GM18519 (cell line): ENCODE measurements at regions not wholly inside any gene's neighbourhood (a gene's known extent, or its start where the extent isn't known, plus 50 kb on each side); places are given as distances from the start of the nearest gene placed in this dataset.
"Not testable (repeated sequence)": the region's sequence is repeated elsewhere in the genome, so short reads cannot be mapped to it uniquely, and the experiment has no call there.

Experiments
- ATAC-seq: cut with Tn5 transposase; IDR thresholded peaks from one replicate; pipeline ENCODE4 v1.9.1; 2021; ENCODE audit warnings: mild to moderate bottlenecking, moderate library complexity; ENCODE audit not compliant: unreplicated experiment, low FRiP score

GRCh38 chr3:153023896-153024295 lies 138.1 kb upstream of the RAP2B start:
- no peak for ATAC-seq

GRCh38 chr3:153026026-153026425 lies 136.0 kb upstream of the RAP2B start:
- ATAC-seq, result peak; percentile 83

GRCh38 chr3:153028381-153028780 lies 133.6 kb upstream of the RAP2B start:
- no peak for ATAC-seq

GRCh38 chr3:153029350-153029749 lies 132.7 kb upstream of the RAP2B start:
- ATAC-seq, result no peak

DNA sequence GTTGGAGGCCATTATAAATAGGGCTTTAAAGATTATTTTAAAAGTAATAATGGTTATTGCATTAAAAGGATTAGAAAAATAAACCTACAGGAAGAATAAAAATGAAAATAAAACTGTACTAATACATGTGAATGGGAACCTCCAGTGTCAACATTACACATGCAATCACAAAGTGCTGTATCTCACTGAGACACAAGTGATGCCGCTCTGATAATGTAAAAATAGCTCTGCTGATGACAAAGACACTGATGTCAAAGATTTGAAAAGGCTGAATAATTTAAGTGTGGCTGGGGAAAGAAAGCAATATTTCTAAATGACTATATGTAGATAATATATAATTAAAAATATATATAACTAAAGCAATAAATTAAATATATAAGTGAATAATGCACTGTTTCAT lies 129.1 kb upstream of the RAP2B start:
- no peak for ATAC-seq

DNA sequence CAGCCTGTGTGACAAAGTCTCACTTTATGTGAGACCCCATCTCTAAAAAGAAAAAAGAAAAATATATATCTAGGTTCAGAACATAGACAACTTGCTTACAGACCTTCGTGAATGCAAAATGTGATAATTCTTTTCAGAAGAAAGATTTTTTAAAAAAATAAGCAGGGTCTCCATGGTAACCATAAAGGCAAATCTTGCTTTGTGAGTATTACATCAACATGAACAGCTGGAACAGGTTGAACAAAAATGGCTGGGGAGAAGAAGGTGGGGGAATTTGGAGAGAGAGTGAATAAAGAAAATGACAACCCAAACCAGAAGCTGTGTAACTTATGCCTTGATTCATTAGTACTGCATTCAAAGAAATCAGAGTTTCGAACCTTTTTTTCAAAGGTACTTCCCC lies 125.2 kb upstream of the RAP2B start:
- no peak for ATAC-seq

DNA sequence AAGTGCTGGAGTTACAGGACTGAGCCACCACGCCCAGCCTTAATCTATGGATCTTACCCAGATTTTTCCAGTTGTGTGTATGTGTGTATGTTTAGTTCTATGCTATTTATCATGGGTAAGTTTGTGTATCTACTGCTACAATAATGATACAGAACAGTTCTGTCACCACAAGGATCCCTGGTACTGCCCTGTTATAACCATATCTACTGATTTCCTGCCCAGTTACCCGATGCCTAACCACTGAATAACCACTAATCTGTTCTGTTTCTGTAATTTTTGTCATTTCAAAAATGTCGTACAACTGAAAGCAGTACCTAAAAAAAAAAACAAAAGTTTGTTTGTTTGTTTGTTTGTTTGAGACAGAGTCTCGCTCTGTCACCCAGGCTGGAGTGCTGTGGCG lies 123.7 kb upstream of the RAP2B start:
- ATAC-seq, result no peak

GRCh38 chr3:153038779-153039178 lies 123.2 kb upstream of the RAP2B start:
- ATAC-seq, result no peak

GRCh38 chr3:153041181-153041580 lies 120.8 kb upstream of the RAP2B start:
- no peak for ATAC-seq

GRCh38 chr3:153042088-153042487 lies 119.9 kb upstream of the RAP2B start:
- no peak for ATAC-seq

DNA sequence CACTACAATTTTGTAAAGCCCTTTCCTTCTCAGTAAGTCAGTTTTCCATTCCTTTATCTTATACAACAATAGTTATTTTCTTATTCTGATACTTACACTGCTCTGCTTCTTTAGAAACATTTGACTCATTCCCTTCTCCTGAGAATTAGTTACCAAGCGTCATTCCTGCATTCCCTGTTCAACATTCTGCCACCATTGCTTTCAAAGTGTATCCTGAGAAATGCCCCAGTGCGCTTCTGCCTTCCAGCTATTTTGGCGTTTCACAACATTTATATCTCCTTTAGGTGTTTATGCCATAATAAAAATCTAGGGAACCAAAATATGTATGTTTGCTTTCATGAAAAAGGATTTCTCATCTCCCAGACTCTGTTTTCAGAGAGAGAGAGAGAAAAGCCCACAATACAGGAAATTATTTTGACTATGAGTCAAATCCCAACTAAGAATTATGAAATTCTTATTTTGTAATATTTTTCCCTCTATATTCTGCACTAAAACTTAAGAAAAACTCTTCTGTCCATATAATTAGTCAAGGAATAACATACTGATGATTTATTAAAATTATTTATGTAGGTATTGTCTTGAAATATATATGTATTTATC lies 118.2 kb upstream of the RAP2B start:
- ATAC-seq, result no peak

DNA sequence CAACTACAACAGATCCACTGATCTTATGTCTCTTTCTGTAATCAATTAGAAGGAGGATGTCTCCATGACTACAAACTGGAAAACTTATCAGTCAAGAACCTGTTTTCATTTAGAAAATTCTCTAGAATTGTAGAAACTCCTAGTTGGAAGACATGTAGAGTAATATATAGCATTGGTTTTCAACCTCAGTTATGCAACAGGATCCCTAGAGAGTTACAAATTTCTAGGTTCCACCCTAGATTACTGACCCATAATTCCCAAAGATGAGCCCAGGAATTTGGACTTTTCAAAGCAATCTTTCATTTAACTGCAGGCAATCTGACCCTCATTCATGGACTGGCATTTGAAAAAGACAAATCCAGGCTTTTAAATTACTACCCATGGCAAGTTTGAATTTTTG lies 116.9 kb upstream of the RAP2B start:
- ATAC-seq, result no peak

GRCh38 chr3:153050978-153051377 lies 111.0 kb upstream of the RAP2B start:
- no peak for ATAC-seq

GRCh38 chr3:153051427-153052095 lies 110.5 kb upstream of the RAP2B start:
- ATAC-seq, result no peak

DNA sequence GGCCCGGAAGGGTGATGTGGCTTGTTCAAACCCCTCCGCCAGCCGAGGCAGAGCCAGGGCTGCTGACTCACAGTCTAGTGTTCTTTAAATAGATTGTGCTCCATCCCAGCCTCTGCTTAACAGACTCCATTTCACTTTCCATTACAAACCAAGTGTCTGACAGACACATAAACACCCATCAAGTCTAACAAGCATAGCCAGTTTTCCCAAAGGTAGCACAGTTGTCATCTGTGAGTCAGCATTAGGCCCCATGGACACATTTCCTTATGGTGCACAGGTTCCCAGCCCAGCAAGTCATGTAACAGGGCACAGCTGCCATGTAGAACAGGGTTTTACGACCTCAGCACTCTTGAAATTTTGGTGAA lies 109.9 kb upstream of the RAP2B start:
- no peak for ATAC-seq

GRCh38 chr3:153055217-153055616 lies 106.8 kb upstream of the RAP2B start:
- no peak for ATAC-seq

DNA sequence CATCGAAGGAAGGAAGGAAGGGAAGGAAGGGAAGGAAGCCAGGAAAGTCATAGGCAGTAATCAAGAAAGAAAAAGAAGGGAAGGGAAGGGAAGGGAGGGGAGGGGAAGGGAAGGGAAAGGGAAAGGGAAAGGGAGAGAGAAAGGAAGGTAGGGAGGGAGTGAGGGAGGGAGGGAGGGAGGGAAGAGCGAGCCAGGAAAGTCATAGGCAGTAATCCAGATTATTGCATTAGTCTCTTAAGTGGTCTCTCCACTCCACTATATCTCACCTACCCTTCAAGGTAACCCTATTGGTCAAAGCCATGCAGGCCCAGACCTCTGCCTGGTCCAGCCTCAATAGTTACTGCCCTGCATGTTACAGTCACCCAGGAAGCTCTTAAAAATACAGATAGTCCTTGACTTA lies 106.2 kb upstream of the RAP2B start:
- ATAC-seq, result no peak

DNA sequence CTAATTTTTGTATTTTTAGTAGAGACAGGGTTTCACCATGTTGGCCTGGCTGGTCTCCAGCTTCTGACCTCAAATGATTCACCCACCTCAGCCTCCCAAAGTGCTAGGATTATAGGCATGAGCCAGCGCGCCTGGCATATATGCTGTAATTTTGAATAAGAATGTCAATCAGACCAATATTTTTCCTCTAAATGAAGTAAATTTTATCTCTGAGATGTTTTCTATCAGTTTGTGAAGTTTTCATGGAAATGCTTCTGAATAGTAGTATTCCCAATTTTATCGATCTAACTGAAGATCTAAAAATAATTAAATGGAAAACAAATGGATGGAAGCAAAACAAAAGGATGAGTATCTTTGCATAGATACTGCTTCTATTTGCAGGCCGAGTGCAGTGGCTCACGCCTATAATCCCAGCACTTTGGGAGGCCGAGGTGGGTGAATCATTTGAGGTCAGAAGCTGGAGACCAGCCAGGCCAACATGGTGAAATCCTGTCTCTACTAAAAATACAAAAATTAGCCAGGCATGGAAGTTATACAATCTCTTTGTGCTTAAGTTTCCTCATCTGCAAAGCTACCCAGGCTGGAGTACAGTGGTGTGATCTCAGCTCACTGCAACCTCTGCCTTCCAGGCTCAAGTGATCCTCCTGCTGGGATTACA lies 103.9 kb upstream of the RAP2B start:
- not testable (repeated sequence) for ATAC-seq

GRCh38 chr3:153060346-153060745 lies 101.7 kb upstream of the RAP2B start:
- no peak for ATAC-seq

DNA sequence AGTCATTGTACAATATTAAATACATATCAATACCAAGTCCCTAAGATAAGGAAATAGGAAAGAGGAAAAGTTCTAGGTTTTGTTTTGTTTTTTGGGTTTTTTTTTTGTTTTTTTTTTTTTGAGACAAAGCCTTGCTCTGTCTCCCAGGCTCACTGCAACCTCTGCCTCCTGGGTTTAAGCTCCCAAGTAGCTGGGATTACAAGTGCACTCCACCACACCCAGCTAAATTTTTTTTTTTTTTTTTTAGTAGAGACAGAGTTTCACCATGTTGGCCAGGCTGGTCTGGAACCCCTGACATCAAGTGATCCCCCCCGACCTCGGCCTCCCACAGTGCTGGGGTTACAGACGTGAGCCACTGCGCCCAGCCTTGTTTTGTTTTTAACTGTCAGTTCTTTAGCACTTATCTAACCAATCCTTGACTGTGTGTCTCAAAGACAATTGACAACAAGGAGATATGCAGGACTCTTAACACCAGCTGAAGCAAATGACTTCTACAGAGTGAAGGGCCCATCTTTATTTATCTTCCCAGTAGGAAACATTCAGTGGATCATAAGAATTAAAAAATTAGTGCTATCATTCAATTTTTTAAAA lies 100.0 kb upstream of the RAP2B start:
- ATAC-seq, result no peak

DNA sequence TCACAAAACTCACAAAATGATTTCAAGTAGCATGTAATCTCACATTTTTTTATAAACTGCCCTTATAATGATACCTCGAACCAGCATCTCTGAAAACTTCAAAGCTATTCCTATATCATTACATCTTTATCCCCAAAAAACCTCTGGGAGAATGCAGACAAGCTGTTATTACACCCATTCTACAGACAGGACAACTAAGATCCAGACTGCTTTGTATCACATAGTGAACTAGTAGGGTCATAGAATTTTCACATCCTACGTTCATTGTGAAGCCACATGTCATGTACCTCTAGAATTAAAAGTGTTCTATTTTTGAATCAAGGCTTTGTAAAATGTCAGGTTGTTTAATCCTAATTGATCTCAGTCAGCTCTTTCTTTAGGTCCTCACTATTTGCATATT lies 98.7 kb upstream of the RAP2B start:
- ATAC-seq, result no peak

DNA sequence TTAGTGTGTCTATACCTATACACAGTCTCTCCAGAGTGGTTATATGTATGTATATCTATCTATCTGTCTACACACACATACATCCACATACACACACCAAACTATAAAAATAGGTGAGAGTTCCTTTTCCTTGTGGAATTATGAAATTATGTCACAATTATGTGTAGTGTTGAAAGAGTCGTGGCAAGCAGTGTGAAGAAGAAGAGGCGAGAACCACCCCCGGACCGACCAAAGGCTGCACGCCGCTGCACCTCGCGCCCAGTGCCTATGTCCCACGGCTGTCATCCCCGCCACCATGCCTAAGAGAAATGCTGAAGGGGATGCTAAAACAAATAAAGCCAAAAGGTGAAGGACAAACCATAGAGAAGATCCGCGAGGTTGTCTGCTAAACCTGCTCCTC lies 95.0 kb upstream of the RAP2B start:
- ATAC-seq, result no peak
